Hematopoietic multipotent progenitor cell (in vitro differentiated cells): ENCODE measurements at regions not wholly inside any gene's neighbourhood (a gene's known extent, or its start where the extent isn't known, plus 50 kb on each side); places are given as distances from the start of the nearest gene placed in this dataset.
A peak's percentile ranks its signal among the peaks of the same experiment; 100 is the strongest.

Experiments
- DNase-seq, 3 donors: peaks; one replicate each; pipeline ENCODE4 v3.0.0-alpha.2; 2011 to 2015; ENCODE audit warnings: low read depth in 2 of 3, low spot score in 2 of 3

DNA sequence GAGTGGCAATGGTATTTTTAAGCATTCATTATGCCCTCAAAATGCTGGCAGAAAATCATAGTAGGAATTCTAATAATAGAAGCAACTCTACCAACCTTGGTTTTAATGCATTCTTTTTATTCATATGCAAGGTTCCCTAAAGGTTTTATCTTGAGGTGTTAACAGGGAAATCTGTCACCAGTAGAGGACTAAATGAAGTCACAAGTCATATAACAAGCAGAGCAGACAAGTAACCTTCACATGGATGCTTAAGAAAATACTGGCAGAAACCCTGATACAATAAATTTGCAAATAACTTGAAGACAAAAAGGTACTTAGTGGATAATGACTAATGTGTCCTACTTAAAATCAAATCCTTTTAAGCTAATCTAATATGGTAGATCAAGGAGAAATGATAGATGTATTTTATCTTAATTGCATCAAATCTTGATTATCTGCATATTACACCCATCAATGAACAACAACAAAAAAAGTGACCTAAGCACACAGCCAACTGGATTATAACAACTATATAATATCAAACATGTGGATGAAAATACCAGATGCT is 73.3 kb downstream of the RFC3 start:
- DNase-seq, result no peak

DNA sequence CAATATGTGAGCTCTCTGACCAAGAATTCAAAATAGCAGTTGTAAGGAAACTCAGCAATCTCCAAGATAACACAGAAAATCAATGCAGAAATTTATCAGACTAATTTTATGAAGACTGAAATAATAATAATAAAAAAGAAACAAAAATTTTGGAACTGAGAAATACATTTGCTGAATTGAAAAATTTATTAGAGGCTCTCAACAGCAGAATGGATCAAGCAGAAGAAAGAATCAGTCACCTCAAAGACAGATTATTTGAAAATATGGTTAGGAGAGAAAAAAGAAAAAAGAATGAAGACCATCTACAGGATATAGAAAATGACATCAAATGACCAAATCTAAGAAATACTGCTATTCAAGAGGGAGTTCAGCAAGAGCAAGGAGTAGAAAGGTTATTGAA is 75.6 kb downstream of the RFC3 start:
- DNase-seq, result no peak

DNA sequence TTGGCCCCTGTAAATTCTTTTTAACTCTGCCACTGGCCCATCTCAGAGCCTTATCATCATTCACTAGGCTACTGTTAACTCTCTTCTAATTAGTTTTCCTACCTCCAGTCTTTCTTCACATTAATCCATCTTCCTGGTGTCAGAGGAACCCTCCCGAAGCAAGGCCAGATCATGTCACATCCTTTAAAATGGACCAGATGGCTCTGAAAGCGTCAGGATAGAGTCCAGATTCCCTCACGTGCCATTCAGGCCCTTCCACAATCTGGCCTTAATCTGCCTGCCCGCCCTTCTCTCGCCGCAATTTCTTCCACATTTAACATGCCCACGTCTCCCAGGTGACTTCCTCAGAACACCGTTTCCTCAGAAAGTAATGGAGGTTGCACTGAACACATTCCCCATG is 86.5 kb downstream of the RFC3 start:
- DNase-seq, result no peak

DNA sequence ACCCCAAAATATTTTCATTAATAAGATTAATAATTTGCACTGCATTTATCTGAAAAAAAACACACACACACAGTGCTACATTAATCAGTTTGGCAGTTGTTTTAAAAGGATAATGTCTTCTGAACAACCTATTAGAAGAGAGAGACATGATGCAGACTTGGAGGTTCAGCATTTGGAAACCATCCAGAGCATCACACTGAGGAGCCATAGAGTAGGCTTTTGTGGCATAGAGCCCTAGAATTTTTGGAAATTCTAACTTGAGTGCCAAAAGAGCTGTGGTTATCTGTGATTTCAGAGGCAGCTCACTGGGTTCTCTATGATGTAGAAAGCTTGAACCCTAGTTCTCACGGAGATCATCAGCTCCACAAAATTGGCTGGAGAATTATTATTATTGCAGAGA is 90.2 kb downstream of the RFC3 start:
- DNase-seq, result no peak

DNA sequence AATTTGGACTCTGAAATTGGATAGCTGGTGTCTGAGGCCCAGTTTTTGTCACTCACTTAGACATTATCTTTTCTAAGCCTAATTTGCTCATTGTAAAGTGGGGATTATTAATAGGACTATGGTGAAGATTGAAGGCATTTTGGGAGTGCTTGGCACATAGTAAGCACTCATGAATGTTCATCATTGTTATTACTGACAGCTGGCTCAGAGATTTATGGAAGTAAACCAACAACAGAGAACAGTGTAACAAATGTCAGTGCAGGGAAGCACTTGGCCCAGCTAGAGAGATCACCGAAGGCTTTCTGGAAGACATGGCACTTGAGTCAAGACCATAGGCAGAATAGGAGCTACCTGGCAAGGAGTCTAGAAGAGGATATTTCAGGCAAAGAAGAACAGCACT is 92.3 kb downstream of the RFC3 start:
- no peak for DNase-seq

DNA sequence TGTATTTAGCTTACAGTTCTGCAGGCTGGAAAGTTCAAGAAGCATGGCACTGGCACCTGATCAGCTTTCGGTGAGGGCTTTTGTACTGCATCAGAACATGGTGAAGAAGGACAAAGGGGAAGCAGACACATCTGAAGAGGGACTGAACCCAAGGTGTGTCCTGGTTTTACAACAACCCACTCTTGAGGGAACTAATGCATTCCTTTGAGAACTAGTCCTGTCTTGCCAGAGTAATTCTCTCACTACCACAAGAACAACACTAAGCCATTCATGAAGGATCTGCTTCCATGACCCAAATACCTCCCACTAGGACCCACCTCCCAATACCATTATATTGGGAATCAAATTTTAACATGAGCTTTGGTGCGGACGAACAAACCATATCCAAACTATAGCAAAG is 93.6 kb downstream of the RFC3 start:
- DNase-seq, result no peak

DNA sequence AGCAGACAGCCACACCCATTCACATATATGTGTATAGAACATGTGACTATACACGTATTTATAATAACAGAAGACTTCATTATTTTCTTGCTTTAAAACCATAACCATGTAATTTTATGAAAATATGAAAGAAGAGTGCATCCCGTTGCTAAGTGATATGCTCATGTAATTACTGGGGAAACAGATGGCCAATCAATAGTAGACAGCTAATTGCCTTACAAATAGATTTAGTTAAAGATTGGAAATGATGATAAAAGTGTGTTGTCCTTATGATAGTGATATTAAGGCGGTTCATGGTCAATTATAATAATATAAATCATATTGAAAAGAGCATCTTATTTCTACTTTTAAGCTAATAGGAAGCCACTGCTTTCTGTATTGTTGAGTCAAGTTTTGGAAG is 95.9 kb downstream of the RFC3 start:
- no peak for DNase-seq

DNA sequence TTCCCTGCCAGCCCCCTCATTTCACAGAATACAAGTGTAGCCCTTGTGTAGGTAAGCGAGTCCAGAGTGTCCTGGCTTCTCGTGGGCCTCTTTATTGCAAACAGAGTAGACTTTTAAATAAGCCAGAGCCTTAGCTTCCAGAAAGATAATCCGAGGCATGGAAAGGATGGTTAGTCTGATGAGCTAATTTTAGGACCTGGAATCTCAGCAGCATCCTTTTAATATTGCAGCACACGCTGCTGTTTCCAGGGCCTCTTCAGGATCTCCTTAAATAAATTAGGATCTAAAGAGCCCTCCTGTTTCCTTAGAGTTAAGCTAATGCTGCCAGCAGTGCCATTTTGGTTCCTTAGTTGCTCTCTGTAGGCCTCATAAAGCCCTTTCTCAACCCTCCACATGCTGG is 99.2 kb downstream of the RFC3 start:
- no peak for DNase-seq

DNA sequence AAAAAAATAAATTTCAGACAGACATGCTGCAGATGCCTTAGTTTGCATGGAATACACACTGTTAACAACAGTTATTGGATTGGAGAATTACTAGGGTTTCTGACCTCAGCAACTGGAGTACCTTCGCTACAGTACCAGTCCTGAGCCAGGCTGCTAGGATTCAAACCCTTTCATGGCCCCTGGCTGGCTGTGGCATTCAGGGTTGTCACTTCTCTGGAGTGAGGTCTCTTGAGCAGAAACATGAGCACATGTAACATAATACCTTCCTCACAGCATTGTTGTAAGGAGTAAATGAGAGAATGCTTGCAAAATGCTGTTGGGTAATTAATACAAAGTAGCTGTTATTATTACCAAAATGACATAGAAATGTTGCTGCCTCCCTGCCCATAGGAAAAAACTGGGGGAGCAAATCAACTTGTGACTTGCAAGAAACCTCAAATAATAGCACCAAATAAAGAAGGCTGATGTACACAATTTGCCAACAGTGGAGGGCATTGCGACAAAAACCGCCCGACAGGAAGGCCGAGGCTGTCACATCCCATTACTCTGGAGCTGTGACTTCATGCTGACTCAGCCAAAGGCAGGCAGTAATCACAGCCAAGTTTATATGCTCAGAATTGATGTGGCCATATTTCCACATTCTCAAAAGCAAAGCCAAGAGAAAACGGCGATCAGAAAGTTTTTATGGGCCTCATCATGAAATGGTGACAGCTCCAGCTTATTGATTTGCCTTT is 100.4 kb downstream of the RFC3 start:
- no peak for DNase-seq

DNA sequence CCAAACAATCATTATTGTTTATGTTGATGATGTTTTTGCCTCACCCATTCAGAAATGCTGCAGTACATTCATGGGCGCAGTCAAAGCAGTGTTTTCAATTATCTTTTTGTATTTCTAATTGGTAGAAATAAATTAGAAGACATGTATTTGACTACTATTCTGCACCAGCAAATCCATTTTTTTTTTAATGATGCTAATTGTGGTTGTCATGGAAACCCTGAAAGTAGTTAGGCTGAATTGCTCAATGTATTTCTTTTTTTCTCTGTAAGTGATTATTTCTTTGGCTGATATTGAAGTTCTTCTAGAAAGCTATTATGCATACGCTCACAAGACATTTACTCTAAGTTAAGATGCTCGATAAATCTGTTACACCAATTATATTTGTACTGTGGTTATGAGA is 101.2 kb downstream of the RFC3 start:
- no peak for DNase-seq

DNA sequence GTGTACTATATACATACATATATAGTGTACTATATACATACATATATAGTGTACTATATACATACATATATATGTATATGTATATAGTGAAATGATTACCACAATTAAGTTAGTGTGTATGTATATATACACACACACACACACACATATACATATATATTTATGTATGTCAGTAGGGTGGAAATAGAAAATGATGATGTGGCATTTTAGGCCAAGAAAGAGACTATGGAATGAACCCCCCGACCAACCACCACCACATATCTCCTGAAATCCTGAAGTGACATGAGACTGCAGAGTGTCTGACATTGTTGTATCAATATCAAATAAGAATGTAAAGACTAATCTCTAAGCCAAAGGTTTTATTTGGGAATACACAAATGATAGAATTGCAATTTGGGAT is 107.6 kb downstream of the RFC3 start:
- no peak for DNase-seq

DNA sequence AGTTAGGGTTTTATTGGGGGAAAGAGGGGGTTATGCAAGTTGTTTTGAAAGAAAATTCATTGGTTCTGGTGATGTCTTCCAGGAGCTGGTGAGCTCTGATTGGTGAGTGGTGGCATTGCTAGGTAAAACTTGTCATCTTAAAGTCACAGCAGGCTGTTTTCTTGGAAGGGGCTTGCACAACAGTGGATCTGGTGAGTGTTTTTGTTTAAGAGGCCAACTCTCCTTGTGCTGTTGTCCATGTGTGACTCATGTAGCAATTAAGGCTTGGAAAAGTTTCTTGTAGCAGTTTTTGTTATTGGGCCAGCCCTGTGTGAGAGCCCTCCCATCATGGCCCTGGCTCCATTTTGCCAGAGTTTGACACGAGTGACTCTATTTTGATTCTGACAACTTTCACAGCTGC is 109.4 kb downstream of the RFC3 start:
- no peak for DNase-seq

DNA sequence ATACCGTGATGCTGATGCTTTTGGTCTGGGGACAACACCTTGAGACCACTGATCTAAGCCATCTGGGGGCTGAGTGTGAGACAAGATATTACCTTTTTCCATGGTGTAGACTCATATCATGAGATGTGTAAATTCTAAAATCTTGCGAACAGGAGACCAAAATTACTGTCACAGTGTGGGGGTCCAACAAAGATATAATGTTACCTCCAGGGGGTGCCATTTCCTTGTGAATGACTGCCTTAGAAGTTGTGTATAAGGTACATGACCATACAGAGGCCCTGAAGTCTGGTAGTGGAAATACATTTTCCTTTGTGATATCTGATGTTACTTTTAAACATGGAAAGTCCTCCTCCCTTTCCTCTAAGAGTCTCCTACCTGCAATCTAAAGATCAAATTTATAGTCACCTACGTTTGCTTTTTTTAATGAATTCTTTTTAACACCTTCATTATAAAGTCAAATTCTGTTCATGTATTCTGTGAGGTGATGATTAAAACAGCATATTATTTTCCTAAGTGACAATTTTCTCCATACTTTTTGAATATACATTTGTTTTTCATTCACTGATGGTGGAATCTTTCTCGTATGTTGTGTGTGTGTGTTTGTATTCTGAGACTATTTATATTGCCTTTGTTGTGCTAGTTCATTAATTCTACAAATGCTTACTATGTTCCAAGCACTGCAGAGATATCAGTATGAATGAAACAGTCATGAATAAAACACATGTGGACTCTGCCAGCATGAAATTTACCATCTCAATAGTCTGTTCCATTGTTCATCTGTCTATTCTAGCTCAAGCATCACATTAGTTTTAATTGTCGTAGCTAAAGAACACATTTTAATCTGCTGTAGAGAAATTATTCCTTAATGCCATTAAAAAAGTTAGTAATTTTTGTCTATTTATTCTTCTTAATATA is 113.7 kb downstream of the RFC3 start:
- peak in 2 of 3 donors; percentile 50 to 78 for DNase-seq

DNA sequence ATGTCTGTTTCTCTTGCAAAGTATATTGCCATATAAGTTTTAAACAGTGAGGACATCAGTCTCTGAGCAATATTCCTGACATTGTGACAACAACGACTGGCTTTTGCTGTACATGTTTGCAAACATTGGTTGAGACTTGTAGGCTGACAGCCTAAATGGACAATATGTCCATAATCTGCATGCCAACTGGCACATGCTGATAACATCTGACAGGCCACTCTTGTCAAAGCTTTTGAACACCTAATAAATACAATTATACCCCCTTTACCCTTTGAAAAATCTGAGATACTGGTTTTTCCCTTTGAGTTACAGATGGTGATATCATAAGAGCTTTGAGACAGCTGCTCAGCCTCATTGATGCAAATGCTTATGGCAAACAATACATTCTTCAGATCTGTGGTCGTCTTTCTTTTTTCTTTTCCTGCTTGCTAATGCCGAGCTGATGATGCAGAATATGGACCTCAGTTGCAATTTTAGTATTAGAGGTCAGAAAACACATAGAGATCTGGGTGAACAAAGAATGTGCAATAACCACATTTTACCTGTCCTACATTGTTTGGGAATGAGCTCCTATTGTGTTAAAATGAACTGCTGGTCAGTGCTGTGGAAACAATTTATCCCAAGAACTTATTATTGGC is 114.9 kb downstream of the RFC3 start:
- DNase-seq, result no peak

DNA sequence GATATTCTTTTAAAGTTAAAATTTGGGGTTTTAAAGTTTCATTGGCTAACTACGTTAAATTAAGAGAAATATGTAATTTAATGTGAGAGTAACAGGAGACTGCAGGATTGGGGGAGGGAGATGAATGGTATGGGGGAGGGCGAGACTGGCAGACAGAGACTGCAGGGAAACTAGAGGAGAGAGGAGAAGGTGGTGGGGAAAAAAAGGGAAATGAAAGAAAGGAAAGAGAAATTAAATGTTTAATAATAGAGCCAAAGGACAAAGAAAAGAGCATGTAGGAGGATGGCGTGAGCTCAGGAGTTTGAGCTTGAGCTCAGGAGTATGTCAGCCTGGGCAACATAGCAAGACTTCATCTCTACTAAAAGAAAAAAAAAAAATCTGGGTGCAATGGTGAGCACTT is 115.9 kb downstream of the RFC3 start:
- DNase-seq, result no peak

DNA sequence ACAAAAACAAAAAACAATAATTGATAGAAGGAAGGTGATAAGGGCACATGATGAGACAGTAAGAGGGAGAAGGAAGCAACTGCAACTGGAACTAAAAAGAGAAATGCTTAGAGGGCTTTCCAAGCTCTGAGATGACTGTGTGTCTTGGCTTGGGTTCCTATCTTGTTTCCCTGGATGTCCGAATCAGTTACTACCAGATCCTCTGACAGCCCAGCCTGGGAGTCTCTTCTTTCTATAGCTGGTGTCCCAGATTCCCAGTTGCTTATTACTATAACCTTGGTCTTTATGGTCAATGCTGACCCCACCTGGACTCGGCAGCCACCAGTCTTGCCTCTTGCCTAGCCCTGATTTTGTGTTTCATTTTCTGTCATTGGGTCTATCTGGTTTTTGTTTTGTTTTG is 116.4 kb downstream of the RFC3 start:
- no peak for DNase-seq

DNA sequence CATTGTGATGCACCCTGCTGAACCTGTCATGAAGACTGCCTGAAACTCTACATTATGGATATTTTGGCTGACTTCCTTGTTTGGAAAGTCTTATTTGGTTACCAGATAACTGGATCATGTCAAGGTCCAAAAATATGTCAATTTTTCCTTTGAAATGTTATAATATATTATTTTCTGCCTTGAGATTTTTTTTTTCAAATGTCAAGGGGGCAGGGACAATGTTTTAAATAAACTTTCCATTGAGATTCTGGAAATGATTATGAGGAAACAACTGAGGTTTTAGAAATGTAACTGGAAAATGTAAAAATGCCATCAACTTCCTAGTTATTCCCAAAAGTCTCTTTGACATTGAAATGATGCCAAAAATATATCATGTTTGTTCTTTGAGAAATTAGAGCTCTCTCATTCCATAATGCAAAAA is 117.0 kb downstream of the RFC3 start:
- no peak for DNase-seq

DNA sequence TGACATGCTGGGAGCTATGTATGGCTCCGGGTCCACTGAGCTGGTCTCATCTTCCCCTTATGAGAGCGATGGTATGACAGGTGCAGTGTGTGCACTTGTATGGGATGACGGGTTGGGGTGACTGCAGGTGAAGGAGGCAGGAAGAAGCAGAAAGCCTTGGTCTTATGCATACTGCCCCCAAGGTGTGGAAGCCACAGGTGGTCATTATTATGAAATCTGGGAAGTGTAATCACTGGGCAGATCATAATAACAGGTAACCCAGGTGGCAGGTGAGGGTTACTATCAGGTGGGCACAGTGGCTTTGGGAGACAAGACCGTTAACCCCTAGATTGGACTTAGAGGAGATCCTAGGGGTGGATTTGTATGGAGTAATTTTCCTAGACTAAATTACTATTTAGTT is 118.0 kb downstream of the RFC3 start:
- no peak for DNase-seq

DNA sequence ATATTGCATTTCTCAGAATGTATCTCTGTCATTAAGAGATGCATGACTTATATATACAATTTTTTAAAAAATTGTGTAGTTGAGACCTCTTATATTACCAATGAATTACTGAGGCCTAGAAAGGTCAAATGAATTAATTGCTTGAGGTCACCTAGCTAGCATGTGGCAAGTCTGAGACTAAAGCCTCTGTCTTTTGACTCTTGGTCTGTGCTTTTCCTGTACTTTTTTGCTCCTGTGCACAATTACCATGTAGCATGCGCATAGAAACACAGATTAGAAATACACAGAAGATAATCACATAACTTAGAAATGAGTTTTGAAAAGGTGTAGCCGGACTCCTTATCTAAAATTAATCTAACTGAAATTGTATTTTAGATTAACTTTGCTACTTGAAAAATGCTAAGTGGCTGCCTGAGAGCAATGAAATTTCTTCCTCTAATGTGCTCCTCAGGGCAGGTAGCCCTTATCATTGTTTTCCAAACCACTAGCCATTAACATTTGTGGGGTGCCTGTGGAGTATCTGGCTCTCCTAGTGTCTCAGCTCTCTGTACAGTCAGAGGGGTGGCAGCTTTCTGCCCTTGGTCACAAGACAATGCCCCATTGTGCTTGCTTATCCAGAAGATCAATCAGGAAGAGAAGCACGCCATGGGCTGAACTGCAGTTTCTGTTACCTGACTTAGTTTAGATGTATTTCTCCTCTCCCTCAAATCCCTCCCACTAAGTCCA is 119.6 kb downstream of the RFC3 start:
- DNase-seq, result no peak

DNA sequence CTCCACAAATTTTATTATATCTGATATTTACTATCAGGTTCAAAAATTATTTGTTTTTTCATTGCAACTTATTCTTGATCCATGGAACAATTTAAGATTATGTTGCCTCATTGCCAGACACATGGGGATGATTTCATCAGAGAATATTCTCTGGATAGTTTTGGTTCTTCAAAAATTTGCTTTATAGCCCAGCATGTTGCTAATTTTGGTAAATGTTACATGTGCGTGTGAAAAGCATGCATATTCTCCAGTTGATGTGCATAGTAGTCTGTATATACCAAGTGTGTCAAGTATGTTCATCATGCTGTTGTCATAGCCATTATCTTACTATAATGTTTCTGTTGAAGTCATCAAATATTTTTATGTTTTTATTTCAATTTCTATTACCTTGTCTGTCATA is 122.3 kb downstream of the RFC3 start:
- DNase-seq, result no peak

DNA sequence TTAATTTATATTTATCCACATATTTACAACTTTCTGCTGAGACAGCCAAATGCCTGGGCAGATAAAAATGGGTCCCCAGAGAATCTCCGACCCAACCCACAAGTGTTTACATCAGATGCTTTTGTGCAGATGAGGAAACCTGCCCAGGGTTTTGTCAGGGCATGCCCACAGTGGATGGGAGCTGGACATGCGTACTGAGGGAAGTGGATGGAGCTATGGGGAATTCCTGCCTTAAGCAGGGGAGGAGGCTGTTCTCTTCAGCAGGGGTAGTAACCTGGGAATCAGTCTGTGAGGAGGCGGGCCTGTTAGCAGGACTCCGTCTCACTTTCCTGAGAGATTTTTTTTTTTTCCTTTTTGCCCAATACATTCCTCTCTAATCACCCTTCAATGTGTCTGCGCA is 122.9 kb downstream of the RFC3 start:
- no peak for DNase-seq
